Heart left ventricle (tissue), 16 donors: ENCODE measurements at regions not wholly inside any gene's neighbourhood (a gene's known extent, or its start where the extent isn't known, plus 50 kb on each side); places are given as distances from the start of the nearest gene placed in this dataset.

ENCODE experiments used
- ATAC-seq, 4 donors: fragments of 200-7000 bp; cut with Tn5 transposase; one replicate each; pipeline ENCODE4 v1.9.1; 2020 to 2022; ENCODE audit warnings: moderate library complexity in 4 of 4, mild to moderate bottlenecking in 3 of 4, moderate number of reproducible peaks in 1 of 4
- DNase-seq, 5 donors: peaks; one replicate each; pipeline ENCODE4 v3.0.0-alpha.2; 2020
- H3K27ac ChIP-seq, 12 donors: fragments of 200-600 bp; sonication (generic) in 4 of 12; one replicate each; pipeline versions ENCODE4 v1.5.0 to v1.8.0; 2016 to 2022; ENCODE audit warnings: mild to moderate bottlenecking in 2 of 12
- H3K27me3 ChIP-seq, 9 donors: fragments of 200-600 bp; sonication (generic) in 2 of 9; one replicate each; pipeline versions ENCODE4 v1.5.1 to v1.8.0; 2016 to 2022; ENCODE audit warnings: mild to moderate bottlenecking in 3 of 9
- H3K36me3 ChIP-seq, 9 donors: fragments of 200-600 bp; sonication (generic) in 2 of 9; one replicate each; pipeline versions ENCODE4 v1.5.0 to v1.8.0; 2018 to 2022; ENCODE audit warnings: mild to moderate bottlenecking in 2 of 9
- H3K4me1 ChIP-seq, 12 donors: fragments of 200-600 bp; sonication (generic) in 4 of 12; one replicate each; pipeline versions ENCODE4 v1.5.0 to v1.8.0; 2016 to 2022; ENCODE audit warnings: mild to moderate bottlenecking in 3 of 12
- H3K4me3 ChIP-seq, 12 donors: fragments of 200-600 bp; sonication (generic) in 4 of 12; one replicate each; pipeline versions ENCODE4 v1.5.0 to v1.8.0; 2017 to 2022; ENCODE audit warnings: mild to moderate bottlenecking in 9 of 12, moderate library complexity in 4 of 12
- H3K9me3 ChIP-seq, 12 donors: fragments of 200-600 bp; sonication (generic) in 4 of 12; one replicate each; pipeline versions ENCODE4 v1.5.0 to v1.8.0; 2016 to 2022; ENCODE audit warnings: mild to moderate bottlenecking in 1 of 12
- CTCF ChIP-seq, 12 donors: fragments of 200-600 bp; sonication (generic) in 4 of 12; IDR thresholded peaks; one replicate each; pipeline versions ENCODE4 v1.5.0 to v1.8.0; 2018 to 2022; ENCODE audit warnings: antibody characterized with exemption in 12 of 12, mild to moderate bottlenecking in 5 of 12
- POLR2A ChIP-seq, 2 donors: fragments of 450-650 bp; IDR thresholded peaks; one replicate each; pipeline ENCODE4 v1.6.1; 2017; ENCODE audit warnings: antibody characterized with exemption in 2 of 2, mild to moderate bottlenecking in 2 of 2, moderate library complexity in 2 of 2
- WGBS, 4 donors: extraction: QIAGEN DNeasy Blood & Tissue Kit in 2 of 4; methylation state at CpG; one replicate each; pipeline versions ENCODE4 v1.1.5 to v1.1.7; 2013 to 2018; 5-methylcytosine and 5-hydroxymethylcytosine counted together
- intact Hi-C, 10 donors: fragments of 100-400 bp; cut with DNase I; formaldehyde crosslinking; loops; one replicate each; pipeline versions ENCODE4 v1.11.1 to v1.14.2; 2022
- donor health status: ischemic (EF 13 %, LVEDD 7.1; RV severe dilation, severe dysfunction).
- donor health status: healthy with polysubstance abuse.
- donor health status: DM: no; HTN: yes; CAD: no.
- donor health status: DM: no; HTN: no; CAD: no.
- donor health status: ischemic (EF 25% LVEDD 6.9; RV normal size, moderate dysfunction).
- donor health status: ischemic (EF 25% LVEDD 5.7; RV mildly dilated, moderate dysfunction).
- donor health status: healthy.
- donor health status: DM: yes; HTN: yes; CAD: no.
- donor health status: ischemic (EF 35%, LVEDD 5.7; RV mildly dilated, moderate dysfunction).
- donor health status: nonischemic (EF 11% LVEDD 7.7; RV severe dilation, severe dysfunction).
- donor health status: DM: yes; HTN: yes; CAD: no.
- donor health status: PGD.
- donor health status: ischemic (EF 29% LVEDD 5.4; RV normal size, mild dysfunction).
- donor health status: nonischemic (EF 23%, LVEDD 6.1; RV moderate dilation, normal function).

DNA sequence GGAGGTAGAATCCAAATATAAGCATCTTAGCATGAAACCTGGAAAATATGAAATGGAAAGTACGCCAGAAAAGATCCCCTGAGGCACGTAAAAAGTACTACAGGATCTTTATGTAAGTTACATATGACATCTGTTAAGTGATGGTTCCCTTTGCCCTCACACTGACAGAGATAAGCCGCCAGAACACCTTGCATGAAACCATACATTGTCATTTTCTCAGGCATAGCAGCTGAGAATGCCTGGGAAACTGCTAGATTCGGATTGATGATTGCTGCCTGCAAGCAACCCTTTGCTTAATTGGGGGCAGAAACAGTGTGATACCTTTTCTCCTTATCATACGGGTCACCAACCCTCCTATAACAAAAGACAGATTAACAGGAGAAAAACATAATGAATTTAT is 826.6 kb upstream of the LRRN3 start:
- Histone ChIP-seq H3K36me3 (no peaks in the 10 kb centered on the region), H3K27me3 (no peaks in the 10 kb centered on the region), H3K27ac (no peak overlapping the region), H3K4me3 (no peak overlapping the region), H3K4me1 (no peaks in the 10 kb centered on the region), H3K9me3 (peaks cover 0 to 8% (median 0%) of the 10 kb centered on the region in 12 donors)
- DNase-seq: no peak
- ATAC-seq: no peak
- intact Hi-C loops: no loop called here
- no peak for TF ChIP-seq POLR2A (IDR thresholded peaks at IDR 0.05)
- TF ChIP-seq CTCF (IDR thresholded peaks at IDR 0.05): no peak
- 77 to 83% (median 79%) methylated on average over 5 of the region's 5 CpGs for WGBS, 4 donors

DNA sequence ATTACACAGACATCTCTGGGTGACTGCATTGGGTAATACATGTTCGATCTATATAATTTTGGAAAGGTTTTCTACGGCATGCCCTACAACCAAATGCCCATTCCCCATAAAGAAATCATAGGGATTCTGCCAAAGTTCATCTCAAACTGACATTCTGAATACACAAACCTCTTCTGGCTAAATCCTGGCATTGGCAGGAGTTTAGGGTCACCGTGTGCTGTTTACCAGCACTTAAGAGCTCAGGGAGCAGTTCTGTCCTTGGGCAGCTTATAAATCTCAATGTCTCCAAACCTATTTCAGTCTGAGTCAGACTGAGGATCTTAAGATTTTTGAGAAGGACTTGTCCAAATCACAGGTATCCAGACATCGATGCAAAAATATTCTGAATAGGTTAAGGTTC is 809.6 kb upstream of the LRRN3 start:
- no peak for DNase-seq
- no peaks in the 10 kb centered on the region for H3K27me3 ChIP-seq
- no peak overlapping the region for H3K27ac ChIP-seq
- TF ChIP-seq CTCF (IDR thresholded peaks at IDR 0.05) (no peak), POLR2A (IDR thresholded peaks at IDR 0.05) (no peak)
- no peak overlapping the region for H3K4me3 ChIP-seq
- H3K9me3 ChIP-seq: no peaks in the 10 kb centered on the region
- intact Hi-C loops: no loop called here
- no peaks in the 10 kb centered on the region for H3K36me3 ChIP-seq
- H3K4me1 ChIP-seq: no peaks in the 10 kb centered on the region
- 81 to 86% (median 84%) methylated on average over 4 of the region's 4 CpGs for WGBS, 4 donors
- no peak for ATAC-seq

GRCh38 chr7:110283056-110283455 is 807.9 kb upstream of the LRRN3 start:
- no peaks in the 10 kb centered on the region for H3K4me1 ChIP-seq
- DNase-seq: no peak
- H3K4me3 ChIP-seq: no peak overlapping the region
- H3K27me3 ChIP-seq: no peaks in the 10 kb centered on the region
- H3K27ac ChIP-seq: no peak overlapping the region
- H3K9me3 ChIP-seq: no peaks in the 10 kb centered on the region
- no peak for ATAC-seq
- no peaks in the 10 kb centered on the region for H3K36me3 ChIP-seq
- no peak for TF ChIP-seq POLR2A (IDR thresholded peaks at IDR 0.05)
- TF ChIP-seq CTCF (IDR thresholded peaks at IDR 0.05): no peak
- intact Hi-C loops: no loop called here
- WGBS, 4 donors: 66 to 78% (median 73%) methylated on average over 2 of the region's 2 CpGs

DNA sequence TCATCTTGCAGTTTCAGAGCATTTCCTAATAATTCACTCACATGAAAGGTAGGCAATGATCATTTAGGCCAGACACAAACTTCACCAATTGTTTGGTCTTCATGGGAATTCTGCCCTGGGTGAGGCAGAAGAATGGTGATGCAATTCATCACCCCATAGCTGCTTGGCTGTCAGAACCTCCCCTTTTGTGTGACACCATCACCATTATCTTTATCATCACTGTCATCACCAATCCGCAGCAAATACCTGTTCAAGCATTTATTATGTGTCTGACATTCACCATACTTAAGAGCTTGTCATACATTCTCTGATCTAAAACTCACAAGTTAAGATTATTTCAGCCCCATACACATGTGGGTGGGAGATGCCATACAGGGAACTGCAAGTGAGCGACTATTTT is 799.5 kb upstream of the LRRN3 start:
- no peak for DNase-seq
- no peaks in the 10 kb centered on the region for H3K27me3 ChIP-seq

More for the DNA sequence above, 799.5 kb upstream of the LRRN3 start:
- Histone ChIP-seq H3K4me3 (no peak overlapping the region), H3K9me3 (peaks cover 0 to 5% (median 0%) of the 10 kb centered on the region in 12 donors), H3K36me3 (no peaks in the 10 kb centered on the region), H3K4me1 (no peaks in the 10 kb centered on the region), H3K27ac (no peak overlapping the region)
- 67 to 78% (median 75%) methylated on average over 2 of the region's 2 CpGs for WGBS, 4 donors
- intact Hi-C loops: no loop called here
- no peak for TF ChIP-seq POLR2A (IDR thresholded peaks at IDR 0.05)
- no peak for TF ChIP-seq CTCF (IDR thresholded peaks at IDR 0.05)
- no peak for ATAC-seq
